HCT116 (cell line): ENCODE measurements at regions not wholly inside any gene's neighbourhood (a gene's known extent, or its start where the extent isn't known, plus 50 kb on each side); places are given as distances from the start of the nearest gene placed in this dataset.

Experiments
- CEBPB ChIP-seq: IDR thresholded peaks from 2 replicates; pipeline ENCODE4 v1.6.1; 2012; ENCODE audit warnings: low read depth
- ELF1 ChIP-seq: IDR thresholded peaks from 2 replicates; pipeline ENCODE4 v1.6.1; 2012; ENCODE audit warnings: low read depth, borderline replicate concordance
- EZH2 ChIP-seq: fragments of 200-600 bp; sonication (generic); IDR thresholded peaks from 2 replicates; pipeline ENCODE4 v1.6.1; 2017; ENCODE audit warnings: antibody characterized with exemption, mixed run types
- EZH2phosphoT487 ChIP-seq: fragments of 200-600 bp; IDR thresholded peaks from 2 replicates; pipeline ENCODE4 v1.6.1; 2018; ENCODE audit warnings: antibody characterized with exemption, borderline replicate concordance
- POLR2A ChIP-seq: IDR thresholded peaks from 2 replicates; pipeline ENCODE4 v1.7.0; 2011; ENCODE audit warnings: borderline replicate concordance; ENCODE audit not compliant: insufficient read depth, insufficient read length; ENCODE audit errors: extremely low read depth
- POLR2AphosphoS5 ChIP-seq: IDR thresholded peaks from 2 replicates; pipeline ENCODE4 v1.6.1; 2011; ENCODE audit warnings: mild to moderate bottlenecking, low read depth, low read length, moderate library complexity
- RAD21 ChIP-seq: IDR thresholded peaks from 2 replicates; pipeline ENCODE4 v1.6.1; 2012; ENCODE audit warnings: low read depth, mild to moderate bottlenecking
- SP1 ChIP-seq: IDR thresholded peaks from 2 replicates; pipeline ENCODE4 v1.6.1; 2012; ENCODE audit warnings: low read depth
- TCF7L2 ChIP-seq: IDR thresholded peaks from 2 replicates; pipeline ENCODE4 v1.7.0; 2011; ENCODE audit warnings: borderline replicate concordance, inconsistent platforms; ENCODE audit not compliant: insufficient read depth, insufficient read length; ENCODE audit errors: extremely low read depth
- ZFX ChIP-seq: fragments of 450-650 bp; IDR thresholded peaks from 2 replicates; pipeline ENCODE4 v1.6.1; 2017
- TF ChIP-seq, protein P1 (sequence below), 3 experiments: fragments of 200-600 bp in 1 of 3; sonication (generic) in 1 of 3; IDR thresholded peaks in 2 of 3; conservative IDR thresholded peaks in 1 of 3; 2 replicates each; pipeline ENCODE4 v1.5.1; 2012 to 2017; ENCODE audit warnings: low read depth in 2 of 3, low read length in 2 of 3, antibody characterized with exemption in 1 of 3, borderline replicate concordance in 1 of 3, control low read depth in 1 of 3, mild to moderate bottlenecking in 1 of 3, mixed read lengths in 1 of 3, mixed run types in 1 of 3, moderate library complexity in 1 of 3; ENCODE audit not compliant: insufficient read depth in 1 of 3
- TF ChIP-seq, protein P2 (sequence below): IDR thresholded peaks from 2 replicates; pipeline ENCODE4 v1.6.1; 2012
- TF ChIP-seq, protein P3 (sequence below): IDR thresholded peaks from 2 replicates; pipeline ENCODE4 v1.6.1; 2012

DNA sequence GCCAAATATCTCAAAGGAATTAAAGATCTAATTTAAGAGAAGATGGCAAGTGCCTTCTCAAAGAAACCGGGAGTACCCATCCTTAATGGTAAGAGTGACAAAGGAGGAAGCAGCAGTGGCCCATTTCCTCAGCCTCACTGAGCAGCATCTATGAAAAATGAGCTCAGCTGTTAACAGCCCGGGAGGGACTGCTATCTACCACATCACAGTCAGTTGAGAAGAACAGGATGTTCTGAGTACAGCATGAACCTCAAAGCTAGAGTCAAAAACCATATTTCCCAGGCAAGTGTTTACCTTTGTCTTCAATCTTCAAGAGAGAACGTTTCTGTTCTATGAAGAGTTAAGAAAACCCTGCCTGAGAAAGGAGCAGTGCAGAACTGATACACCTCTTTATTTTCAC lies 115.0 kb downstream of the BTG1 start:
- TF ChIP-seq EZH2 (no peak), EZH2phosphoT487 (no peak), POLR2AphosphoS5 (no peak), POLR2A (no peak), SP1 (no peak), ELF1 (no peak), CEBPB (no peak), ZFX (no peak), TCF7L2 (no peak), RAD21 (no peak)
- TF ChIP-seq, protein P1, sequence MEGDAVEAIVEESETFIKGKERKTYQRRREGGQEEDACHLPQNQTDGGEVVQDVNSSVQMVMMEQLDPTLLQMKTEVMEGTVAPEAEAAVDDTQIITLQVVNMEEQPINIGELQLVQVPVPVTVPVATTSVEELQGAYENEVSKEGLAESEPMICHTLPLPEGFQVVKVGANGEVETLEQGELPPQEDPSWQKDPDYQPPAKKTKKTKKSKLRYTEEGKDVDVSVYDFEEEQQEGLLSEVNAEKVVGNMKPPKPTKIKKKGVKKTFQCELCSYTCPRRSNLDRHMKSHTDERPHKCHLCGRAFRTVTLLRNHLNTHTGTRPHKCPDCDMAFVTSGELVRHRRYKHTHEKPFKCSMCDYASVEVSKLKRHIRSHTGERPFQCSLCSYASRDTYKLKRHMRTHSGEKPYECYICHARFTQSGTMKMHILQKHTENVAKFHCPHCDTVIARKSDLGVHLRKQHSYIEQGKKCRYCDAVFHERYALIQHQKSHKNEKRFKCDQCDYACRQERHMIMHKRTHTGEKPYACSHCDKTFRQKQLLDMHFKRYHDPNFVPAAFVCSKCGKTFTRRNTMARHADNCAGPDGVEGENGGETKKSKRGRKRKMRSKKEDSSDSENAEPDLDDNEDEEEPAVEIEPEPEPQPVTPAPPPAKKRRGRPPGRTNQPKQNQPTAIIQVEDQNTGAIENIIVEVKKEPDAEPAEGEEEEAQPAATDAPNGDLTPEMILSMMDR (IDR thresholded peaks at IDR 0.05 in 2 of 3, conservative IDR thresholded peaks at IDR 0.05 in 1 of 3; ENCODE audit: borderline replicate concordance in 1 of 3, insufficient read depth in 1 of 3, low read depth in 2 of 3, low read length in 2 of 3), result no peak
- TF ChIP-seq, protein P2, sequence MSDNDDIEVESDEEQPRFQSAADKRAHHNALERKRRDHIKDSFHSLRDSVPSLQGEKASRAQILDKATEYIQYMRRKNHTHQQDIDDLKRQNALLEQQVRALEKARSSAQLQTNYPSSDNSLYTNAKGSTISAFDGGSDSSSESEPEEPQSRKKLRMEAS, result no peak
- TF ChIP-seq, protein P3, sequence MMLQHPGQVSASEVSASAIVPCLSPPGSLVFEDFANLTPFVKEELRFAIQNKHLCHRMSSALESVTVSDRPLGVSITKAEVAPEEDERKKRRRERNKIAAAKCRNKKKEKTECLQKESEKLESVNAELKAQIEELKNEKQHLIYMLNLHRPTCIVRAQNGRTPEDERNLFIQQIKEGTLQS, result no peak
